ENCODE measurements at regions not wholly inside any gene's neighbourhood (a gene's known extent, or its start where the extent isn't known, plus 50 kb on each side); places are given as distances from the start of the nearest gene placed in this dataset.

- TF ChIP-seq NRF1 (IDR thresholded peaks at IDR 0.05; ENCODE audit: low read depth, low read length), result no peak
Observed at GRCh38 chr7:149706398-149706797, 67.0 kb downstream of the ZNF467 start (continued).

All from H1 (cell line).